ENCODE measurements at regions not wholly inside any gene's neighbourhood (a gene's known extent, or its start where the extent isn't known, plus 50 kb on each side); places are given as distances from the start of the nearest gene placed in this dataset.
"Not testable (repeated sequence)": the region's sequence is repeated elsewhere in the genome, so short reads cannot be mapped to it uniquely, and the experiment has no call there.

DNA sequence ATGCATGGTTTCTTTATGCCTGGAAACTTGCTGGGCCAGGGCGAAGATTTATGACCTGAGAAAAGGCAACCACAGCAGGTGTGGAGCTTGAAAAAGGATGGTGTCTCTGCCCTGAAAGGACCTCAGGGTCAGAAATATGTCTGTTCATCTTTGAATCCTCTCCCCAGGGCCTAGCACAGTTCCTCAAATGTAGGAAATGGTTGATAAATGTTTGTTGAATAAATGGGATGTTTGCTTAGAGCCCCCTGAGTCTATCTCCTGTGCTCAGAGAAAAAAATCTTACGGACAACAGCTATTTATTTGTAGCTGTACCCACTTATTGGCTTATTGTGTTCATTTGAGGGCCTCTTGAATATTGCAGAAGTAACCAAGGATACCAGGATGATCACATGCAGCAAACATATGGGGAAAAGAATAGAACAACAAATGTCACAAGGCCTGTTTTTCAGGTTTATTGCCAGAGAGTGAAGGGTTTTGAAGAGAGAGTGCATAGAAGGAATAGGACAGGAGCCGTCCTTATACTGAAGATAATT is 114.5 kb downstream of the KLF5 start:
- DNase-seq = no peak

DNA sequence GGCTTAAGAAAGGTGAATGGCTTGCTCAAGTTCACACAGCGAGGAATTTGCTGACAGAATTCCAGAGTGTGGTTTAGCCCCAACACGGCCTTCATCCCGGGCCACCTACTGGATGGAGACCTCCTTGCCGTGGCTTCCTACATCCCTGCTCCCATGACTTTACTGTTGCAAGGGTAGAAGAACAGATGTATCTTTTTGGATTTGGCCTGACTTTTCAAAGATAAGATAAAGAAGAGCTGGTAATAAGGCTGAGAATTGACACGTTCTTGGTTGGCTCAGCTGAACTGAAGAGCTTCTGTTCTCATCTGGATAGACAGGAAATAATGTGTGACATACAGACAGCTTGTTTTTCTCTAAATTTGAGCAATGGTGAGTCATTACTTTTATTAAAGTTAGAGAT is 113.1 kb downstream of the KLF5 start:
- DNase-seq = no peak

DNA sequence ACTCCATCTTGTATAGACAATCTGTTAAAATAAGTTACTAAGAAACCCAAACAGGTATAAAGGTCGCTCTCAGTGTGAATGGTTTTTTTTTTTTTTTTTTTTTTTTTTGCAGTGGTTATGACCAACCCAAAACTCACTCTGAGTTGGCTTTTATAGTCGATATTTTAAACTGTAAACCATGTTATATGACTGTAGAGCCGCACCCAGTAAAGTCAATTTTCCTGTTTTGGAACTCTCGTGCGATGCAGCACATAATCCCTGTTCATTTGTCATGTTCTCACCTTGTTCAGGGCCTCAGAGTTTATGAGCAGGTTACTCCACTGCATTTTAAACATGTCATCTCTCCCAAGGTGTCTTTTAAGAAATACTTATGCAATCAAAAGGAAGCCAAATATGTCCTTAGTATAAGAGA is 112.5 kb downstream of the KLF5 start:
- no peak for DNase-seq

DNA sequence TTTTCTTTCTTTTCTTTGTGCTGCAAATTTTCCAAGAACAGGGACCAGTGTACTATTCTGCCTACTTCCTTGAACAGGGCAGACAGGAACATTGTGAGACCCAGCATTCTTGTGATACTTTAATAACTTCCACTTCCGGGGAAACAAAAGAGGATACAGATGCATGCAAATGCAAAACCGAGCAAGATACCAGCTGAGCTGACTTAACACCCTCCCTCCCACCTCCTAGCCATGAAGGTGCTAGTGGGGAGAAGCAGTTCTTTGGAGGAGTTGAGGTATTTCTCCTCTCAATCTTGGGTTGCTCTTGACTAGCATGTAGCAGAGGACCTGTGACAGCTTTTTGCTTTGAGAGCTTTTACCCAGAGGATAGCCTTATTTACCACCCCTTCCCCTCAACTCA is 111.2 kb downstream of the KLF5 start:
- no peak for DNase-seq

DNA sequence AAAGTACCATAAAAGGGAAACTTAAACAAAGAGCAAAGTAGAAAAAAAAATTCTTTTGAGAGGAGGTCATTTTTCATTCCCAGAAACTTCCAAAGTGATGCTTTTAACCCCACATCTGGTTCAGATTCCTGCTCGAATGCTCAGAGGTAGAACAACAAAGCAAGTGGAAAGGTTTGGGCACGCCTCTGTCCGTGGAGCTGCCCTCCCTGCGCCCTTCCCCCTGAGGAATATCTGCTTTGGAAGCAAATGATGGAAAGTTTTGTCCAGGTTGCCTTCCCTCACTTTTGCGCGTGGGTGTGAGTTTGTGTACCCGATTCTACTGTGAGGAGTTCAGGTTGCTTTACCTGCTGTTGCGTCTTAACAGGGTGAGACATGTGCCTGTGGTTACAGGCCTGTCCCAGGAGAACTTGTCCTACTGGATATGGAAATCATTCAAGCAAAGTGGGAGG is 110.2 kb downstream of the KLF5 start:
- DNase-seq = no peak

DNA sequence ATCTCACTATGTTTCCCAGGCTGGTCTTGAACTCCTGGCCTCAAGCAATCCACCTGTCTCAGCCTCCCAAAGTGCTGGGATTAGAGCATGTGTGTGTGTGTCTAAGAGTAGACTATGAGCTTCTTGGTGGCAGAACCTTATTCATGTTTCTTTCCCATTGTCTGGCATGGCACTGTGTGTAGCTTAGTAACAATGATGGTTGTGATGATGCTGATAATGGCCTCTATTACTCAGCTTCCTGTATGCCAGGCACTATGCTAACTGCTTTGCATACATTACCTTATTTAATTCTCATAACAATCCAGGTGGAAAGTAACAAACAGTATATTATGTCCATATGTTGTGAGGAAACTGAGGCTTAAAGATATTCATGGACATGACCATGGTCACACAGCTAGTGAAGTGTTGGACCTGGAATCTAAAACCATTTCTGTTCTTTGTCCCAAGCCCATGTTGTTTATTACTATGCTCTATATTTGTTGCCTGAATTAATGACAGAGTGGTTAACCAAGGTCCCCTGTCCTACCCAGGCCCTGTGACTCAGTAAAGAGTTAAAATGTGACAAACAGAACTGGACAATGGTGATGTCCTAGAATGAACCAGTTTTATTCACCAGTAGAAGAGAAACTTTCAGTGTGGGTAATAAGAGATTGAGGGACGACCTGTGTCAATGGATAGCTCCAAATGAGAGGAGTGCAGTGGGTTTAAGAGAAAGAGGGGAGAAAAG is 109.6 kb downstream of the KLF5 start:
- DNase-seq = no peak

DNA sequence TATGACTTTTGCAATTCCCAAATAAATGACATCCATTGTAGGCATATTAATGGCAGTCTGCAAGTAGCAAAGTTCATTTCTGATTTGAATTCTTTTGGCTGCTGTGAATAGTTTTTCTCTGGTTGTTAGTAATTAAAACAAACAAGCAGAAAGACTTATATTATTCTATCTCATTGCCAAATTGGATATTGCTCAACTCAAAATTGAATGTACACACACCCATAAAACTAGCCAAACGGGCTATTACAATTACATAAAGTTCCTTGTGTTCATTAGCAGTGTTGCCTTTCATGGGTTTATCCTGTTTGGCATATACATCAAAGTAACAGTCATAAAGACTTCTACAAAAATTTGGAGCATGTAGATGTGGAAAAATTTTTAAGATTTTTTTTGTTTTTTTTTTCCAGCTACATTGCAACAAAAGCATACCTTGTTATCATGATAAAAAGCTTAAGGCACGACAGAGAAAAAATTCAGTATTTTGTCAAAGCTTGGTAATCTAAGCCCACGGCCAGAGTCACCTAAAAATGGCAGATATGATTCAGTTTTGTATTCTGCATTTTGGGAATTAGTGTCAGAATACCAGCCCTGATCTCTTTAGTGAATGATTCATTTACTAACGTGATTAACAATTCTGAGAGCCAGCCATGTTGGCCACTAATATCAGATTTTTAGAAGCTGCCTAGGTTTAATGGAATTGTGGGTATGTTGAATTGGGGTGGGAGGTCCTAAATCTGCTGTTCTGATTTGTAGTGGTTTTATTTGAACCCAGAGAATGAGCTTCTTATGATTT is 108.4 kb downstream of the KLF5 start:
- no peak for DNase-seq

DNA sequence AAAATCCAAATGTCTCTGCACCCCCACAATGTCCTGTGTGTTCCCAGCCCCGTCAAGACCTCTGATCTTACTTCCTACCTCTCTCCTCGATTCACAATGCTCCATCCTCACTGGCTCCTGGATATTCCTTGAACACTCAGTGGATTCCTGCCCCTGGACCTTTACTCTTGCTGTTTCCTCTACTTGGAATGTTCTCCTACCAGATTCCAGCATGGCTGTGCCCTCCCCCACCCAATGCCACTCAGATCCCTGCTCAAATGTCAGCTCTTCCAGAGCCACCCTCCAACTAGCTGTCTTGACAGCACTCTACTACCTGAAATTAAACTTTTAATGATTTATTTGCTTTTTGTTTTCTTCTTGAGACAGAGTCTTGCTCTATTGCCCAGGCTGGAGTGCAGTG is 107.4 kb downstream of the KLF5 start:
- no peak for DNase-seq

DNA sequence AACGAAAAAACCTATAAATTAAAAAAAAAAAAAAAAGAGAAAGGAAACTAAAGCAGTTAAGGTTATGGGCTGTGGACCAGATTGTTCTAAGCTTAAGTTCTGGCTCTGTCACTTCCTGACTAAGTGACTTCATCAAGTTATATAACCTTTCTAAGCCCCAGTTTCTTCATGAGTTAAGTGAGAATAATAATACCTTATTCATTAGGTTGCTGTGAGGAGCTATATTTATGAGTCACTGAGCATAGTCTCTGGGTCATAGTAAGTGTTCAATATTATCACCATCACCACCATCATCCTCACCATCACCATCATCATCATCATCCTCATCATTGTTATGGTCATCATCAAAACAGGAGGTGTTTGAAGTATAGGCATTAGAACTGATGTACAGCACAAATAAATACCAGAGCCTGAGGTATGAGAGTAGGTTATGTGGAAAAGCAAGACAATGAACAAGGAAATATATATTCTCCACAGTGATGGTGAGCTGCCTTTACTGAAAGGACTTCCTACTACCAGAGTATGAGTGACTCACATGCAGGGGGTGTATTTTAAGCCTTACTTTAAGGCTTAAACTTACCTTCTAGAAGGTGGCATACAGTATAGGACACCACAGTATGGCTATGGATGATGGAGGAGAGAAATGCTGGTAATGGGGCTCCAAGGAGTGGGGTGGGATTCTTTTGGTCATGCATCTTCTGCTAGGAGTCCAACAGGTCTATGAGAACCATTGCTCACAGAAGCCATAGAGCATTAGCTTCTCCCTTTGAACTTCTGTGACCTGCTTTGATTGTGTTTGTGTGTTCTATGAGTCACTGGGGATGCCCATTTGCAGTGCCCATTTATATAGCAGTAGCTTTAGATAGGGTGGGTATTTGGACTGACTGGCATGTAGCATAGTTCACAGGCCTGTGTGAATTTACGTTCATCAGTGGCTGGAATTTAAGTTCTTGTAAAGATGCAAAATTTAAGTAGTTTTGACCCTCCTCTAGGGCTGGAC is 104.4 kb downstream of the KLF5 start:
- no peak for DNase-seq

DNA sequence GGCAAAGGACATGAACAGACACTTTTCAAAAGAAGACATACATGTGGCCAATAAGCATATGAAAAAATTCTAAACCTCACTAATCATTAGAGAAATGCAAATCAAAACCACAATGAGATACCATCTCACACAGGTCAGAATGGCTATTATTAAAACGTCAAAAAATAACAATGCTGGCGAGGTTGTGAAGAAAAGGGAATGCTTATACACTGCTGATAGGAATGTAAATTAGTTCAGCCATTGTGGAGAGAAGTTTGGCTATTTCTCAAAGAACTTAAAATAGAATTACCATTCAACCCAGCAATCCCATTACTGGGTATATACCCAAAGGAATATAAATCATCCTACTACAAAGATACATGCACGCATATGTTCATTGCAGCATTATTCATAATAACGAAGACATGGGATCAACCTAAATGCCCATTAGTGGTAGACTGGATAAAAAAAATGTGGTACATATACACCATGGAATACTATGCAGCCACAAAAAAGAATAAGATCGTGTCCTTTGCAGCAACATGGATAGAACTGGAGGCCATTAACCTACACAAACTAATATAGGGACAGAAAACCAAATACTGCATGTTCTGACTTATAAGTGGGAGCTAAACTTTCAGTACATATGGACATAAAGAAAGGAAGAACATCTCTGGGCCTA is 101.7 kb downstream of the KLF5 start:
- DNase-seq = not testable (repeated sequence)

DNA sequence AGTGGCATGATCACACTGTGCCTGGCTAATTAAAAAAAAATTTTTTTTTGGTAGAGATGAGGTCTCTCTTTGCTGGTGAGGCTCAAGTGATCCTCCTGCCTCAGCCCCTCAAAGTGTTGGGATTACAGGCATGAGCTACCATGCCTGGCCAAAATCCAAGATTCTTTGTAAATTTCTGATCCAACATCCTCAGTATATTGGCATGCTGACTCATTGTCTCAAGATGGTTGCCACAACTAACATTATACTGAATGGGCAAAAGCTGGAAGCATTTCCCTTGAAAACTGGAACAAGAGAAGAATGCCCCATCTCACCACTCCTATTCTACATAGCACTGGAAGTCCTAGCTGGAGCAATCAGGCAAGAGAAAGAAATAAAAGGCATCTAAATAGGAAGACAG is 100.0 kb downstream of the KLF5 start:
- no peak for DNase-seq

DNA sequence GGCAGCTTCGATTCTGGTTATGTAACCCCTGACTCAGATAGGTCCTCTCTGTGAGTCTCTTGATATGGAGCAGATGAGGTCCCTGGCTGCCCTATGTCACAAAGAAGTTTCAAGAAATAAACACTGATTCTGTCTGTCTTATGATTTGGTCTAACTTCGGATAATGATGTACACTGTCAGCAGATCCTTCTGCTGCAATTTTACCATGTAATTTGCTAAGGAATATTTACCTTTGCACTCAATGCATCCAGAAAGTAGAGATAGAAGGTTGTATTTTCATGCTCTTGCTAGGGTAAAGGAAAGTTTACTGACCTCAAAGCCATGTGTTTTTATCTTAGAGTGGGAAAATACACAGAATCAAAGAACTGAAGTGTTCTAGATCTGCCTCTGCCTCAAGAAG is 98.2 kb downstream of the KLF5 start:
- DNase-seq = no peak

DNA sequence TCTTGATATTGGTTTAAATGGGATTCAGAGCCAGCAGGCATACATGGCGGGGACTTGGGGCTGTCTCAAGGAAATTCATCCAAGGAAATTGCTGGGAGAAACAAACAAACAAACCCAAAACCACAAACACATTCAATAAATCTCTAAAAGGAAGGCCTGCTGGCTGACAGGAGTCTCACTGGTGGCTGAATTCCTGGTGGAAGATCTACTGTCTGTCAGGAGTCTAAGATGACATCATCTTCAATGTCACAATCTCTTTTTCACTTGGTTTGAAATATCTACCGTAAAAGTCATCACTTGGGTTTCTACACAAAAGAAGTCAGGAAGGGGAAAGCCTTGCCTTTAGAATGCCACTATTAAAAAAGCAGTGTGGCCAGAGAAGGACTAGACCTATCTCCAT is 87.9 kb downstream of the KLF5 start:
- no peak for DNase-seq

DNA sequence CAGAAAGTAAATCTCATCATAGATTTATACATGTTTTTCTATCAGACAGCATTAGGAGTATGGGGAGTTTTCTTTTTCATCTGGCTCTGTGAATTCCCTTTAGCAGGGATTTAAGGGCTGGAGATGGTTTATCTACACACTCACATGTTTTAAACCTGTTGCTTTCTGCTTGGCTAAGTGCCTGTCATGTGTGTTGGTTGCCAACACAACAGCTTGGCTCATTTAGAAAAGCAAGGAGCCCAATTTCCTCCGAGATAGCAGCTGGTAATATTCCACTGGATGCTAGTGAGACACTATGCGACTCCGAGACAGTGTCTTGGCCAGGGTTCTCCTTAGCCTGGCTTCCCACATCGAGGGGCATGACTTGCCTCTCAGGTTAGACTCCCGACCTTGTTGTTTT is 83.3 kb downstream of the KLF5 start:
- DNase-seq = no peak

DNA sequence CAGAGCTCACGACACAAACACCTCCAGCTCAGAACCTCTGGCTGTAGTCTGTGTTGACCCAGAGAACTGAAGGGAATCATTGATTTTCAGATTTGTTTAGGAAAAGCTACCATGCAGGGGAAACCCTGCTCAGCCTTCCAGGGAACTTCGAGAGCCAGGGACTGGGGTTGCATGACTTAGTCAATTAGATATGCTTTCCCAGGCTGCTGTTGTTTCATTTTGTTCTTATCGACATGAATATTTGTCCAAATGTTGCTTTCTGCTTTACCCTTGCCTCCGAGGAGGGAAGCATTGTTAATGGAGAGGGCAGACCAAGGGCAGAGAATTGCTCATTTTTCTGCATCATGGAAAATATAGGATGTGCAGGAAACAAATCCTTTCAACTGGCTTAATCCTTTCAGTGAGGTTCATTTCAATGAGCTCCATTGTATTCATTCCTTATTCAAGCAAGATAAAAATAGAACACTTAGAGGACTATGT is 82.5 kb downstream of the KLF5 start:
- DNase-seq = no peak

DNA sequence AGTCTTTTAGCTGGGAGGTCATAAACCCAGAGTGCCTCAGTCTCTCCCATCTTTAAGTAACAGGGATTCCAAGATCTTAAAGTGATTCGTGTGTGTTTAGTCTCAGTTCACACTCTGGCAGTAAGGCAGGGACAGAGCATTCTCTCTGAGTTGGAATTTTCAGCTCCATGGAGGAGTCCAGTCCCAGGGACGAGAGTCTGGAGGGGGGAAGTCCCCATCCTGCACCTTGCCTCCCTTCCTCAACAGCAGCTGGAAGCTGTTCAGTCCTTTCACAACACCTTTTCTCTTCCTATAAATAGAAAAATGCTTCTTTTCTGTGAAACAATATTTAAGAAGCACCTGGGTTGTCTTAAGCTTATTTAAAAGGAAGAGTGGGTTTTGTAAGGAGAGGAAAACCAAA is 82.0 kb downstream of the KLF5 start:
- DNase-seq = no peak

DNA sequence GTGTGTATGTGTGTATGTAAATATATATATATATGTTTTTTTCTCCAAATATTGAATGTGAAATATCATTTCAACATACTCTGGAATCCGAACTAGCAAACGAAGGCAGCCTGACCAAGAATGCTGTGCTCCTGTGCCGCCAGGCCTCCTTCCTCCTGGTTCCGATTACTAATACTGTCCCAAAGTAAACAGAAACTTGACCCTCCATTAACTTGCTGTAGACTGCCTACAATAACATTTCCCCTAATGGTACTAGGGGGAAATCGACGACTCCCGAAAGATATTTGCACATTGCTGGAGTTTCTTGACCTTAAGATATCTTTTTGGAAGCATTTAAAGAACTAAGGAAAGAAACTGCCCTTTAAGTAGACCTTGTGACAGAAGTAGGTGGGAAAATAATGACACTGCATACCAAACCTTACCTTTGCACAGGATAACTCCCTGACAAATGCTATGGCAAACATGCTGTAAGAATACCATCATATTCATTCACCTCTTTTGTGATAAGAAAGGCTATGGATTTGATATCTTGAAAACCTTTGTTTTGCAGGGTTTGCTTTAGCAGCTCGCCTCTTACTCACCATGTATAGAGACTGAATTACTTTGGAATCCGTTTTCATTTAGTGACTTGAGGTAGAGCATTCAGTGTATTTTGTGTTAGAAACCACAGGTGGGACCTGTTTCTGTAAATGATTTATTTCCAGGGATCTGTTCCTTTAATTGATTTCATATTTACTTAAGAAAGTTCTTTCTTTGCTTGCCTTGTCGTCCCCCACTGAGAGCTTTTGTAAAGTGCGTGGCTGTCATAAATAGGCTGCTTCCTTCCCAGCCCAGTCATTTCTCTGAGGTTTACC is 80.1 kb downstream of the KLF5 start:
- DNase-seq = no peak

DNA sequence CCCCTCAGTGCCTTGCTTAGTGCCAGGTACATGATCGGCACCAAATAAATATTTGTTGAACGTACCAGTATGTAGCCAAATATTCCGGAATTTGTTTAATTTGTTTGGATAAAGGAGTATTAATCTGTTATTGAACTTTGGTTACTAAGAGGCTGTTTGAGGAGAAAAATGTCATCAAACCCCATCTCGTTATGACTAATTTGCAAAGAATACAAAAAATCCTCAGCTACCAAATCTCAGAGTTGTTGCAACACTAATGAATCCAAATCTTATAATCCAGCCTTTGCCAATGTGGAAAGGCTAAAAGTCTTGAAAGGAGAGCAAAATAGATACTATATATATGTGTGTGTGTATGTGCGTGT is 79.5 kb downstream of the KLF5 start:
- DNase-seq = no peak

DNA sequence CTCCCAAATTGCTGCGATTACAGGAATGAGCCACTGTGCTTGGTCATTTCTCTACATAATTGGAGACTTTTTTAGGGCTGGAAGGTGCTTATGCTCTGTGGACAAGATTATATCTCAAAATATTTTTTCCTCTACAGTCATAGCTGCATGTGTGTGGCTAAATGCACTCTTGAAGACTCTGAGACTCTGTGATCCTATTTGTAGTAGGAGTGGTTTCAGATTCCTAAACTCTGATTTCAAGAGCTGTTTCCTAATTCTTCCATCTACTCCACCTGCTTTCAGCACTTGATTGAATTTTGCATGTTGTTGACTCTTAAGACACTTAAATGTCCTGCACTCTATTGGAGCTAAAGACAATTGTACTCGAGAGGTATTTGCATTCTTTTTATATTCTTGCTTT is 78.0 kb downstream of the KLF5 start:
- no peak for DNase-seq

DNA sequence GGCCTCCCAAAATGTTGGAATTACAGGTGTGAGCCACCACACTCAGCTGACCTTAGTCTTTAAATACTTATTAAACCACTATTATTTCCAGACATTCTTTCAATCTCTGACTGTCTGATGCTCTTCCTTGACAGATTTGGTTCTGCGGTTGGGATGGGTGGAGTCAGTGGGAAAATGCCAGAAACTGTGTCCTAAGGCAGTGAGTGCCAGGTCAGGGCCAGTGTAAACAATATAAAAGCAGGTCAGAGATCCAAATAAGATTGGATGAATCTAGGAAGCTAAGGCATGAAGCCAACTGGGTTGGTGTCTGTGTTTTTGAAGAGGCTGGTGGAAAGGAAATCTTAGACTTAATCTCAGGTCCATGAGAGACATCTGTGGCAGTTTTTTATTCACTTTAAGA is 74.7 kb downstream of the KLF5 start:
- DNase-seq = no peak

DNA sequence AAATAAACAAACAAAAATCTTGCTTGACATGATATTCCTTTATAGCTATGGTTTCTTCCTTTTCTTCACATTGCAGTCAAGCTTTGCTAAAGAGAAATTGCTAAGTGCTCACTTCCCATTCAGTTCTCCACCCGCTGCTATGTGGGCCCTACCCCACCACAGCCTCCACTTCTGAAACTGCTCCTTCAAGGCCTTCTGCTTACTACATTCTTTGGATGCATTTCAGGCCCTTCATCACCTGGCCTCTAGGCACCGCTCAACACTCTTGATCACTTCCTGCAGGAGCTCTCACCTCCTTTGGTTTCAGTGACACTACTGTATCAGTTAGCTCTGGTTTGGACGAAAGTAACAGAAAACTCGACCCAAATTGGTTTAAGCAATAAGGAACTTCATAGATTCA is 72.4 kb downstream of the KLF5 start:
- DNase-seq = no peak

Measured in NCI-H1048 (cell line).